GDM1 (cell line): ENCODE measurements at regions not wholly inside any gene's neighbourhood (a gene's known extent, or its start where the extent isn't known, plus 50 kb on each side); places are given as distances from the start of the nearest gene placed in this dataset.

Source experiments
- DNase-seq: peaks from one replicate; lab custom pipeline; 2025; lab: John Stamatoyannopoulos, UW

GRCh38 chr13:105446197-105446596, 1089.3 kb downstream of the EFNB2 start:
- DNase-seq, result no peak

GRCh38 chr13:105445796-105446195, 1089.7 kb downstream of the EFNB2 start:
- DNase-seq, result no peak

GRCh38 chr13:105442949-105443699, 1092.3 kb downstream of the EFNB2 start:
- DNase-seq, result no peak

- no peak for DNase-seq
Measured at GRCh38 chr13:105442040-105442439, 1093.4 kb downstream of the EFNB2 start.

GRCh38 chr13:105441051-105441750, 1094.3 kb downstream of the EFNB2 start:
- no peak for DNase-seq

GRCh38 chr13:105436943-105437342, 1098.5 kb downstream of the EFNB2 start:
- DNase-seq, result no peak

- DNase-seq, result no peak
Measured at GRCh38 chr13:105432438-105432837, 1103.0 kb downstream of the EFNB2 start.

GRCh38 chr13:105428811-105429210, 1106.7 kb downstream of the EFNB2 start:
- no peak for DNase-seq

- DNase-seq, result no peak
Measured at GRCh38 chr13:105426441-105426840, 1109.0 kb downstream of the EFNB2 start.

- DNase-seq, result no peak
Measured at GRCh38 chr13:105414639-105415038, 1120.8 kb downstream of the EFNB2 start.

- no peak for DNase-seq
Measured at GRCh38 chr13:105412171-105412570, 1123.3 kb downstream of the EFNB2 start.

- no peak for DNase-seq
Measured at GRCh38 chr13:105410602-105411001, 1124.9 kb downstream of the EFNB2 start.

GRCh38 chr13:105406551-105406950, 1128.9 kb downstream of the EFNB2 start:
- DNase-seq, result no peak

GRCh38 chr13:105403086-105403485, 1132.4 kb downstream of the EFNB2 start:
- DNase-seq, result no peak

GRCh38 chr13:105395041-105395440, 1140.4 kb downstream of the EFNB2 start:
- DNase-seq, result no peak

GRCh38 chr13:105389373-105389772, 1146.1 kb downstream of the EFNB2 start:
- no peak for DNase-seq

- no peak for DNase-seq
Measured at GRCh38 chr13:105377452-105377851, 1158.0 kb downstream of the EFNB2 start.

GRCh38 chr13:105370011-105370650, 1165.3 kb downstream of the EFNB2 start:
- DNase-seq, result no peak

- DNase-seq, result no peak
Measured at GRCh38 chr13:105368781-105369180, 1166.7 kb downstream of the EFNB2 start.

- no peak for DNase-seq
Measured at GRCh38 chr13:105365831-105366230, 1169.6 kb downstream of the EFNB2 start.

GRCh38 chr13:105365021-105365550, 1170.4 kb downstream of the EFNB2 start:
- no peak for DNase-seq

GRCh38 chr13:105364191-105364590, 1171.3 kb downstream of the EFNB2 start:
- no peak for DNase-seq
